Left kidney (tissue), 1 donor: ENCODE measurements at regions not wholly inside any gene's neighbourhood (a gene's known extent, or its start where the extent isn't known, plus 50 kb on each side); places are given as distances from the start of the nearest gene placed in this dataset.
"Not testable (repeated sequence)": the region's sequence is repeated elsewhere in the genome, so short reads cannot be mapped to it uniquely, and the experiment has no call there.

Source experiments
- DNase-seq: peaks from one replicate; pipeline ENCODE4 v3.0.0-alpha.2; 2013

- DNase-seq: no peak
Observed at GRCh38 chr4:152063621-152064240, 302.9 kb upstream of the GATB start.

- DNase-seq: no peak
Observed at GRCh38 chr4:152062936-152063620, 302.3 kb upstream of the GATB start.

GRCh38 chr4:152054731-152055130 is 293.9 kb upstream of the GATB start:
- DNase-seq: no peak

- no peak for DNase-seq
Observed at GRCh38 chr4:152052451-152053057, 291.7 kb upstream of the GATB start.

GRCh38 chr4:152051332-152051731 is 290.5 kb upstream of the GATB start:
- not testable (repeated sequence) for DNase-seq

- no peak for DNase-seq
Observed at GRCh38 chr4:152050106-152050505, 289.3 kb upstream of the GATB start.

- DNase-seq: no peak
Observed at GRCh38 chr4:152047451-152047850, 286.6 kb upstream of the GATB start.

- peak; percentile 74 for DNase-seq
Observed at GRCh38 chr4:152045807-152046571, 285.2 kb upstream of the GATB start.

GRCh38 chr4:152045449-152045806 is 284.6 kb upstream of the GATB start:
- DNase-seq: peak; percentile 19

GRCh38 chr4:152044331-152045036 is 283.7 kb upstream of the GATB start:
- peak; percentile 42 for DNase-seq

- DNase-seq: no peak
Observed at GRCh38 chr4:152041295-152041694, 280.5 kb upstream of the GATB start.

- DNase-seq: no peak
Observed at GRCh38 chr4:152039691-152040090, 278.9 kb upstream of the GATB start.

GRCh38 chr4:152039023-152039481 is 278.2 kb upstream of the GATB start:
- DNase-seq: no peak

GRCh38 chr4:152038238-152038637 is 277.4 kb upstream of the GATB start:
- DNase-seq: no peak

- no peak for DNase-seq
Observed at GRCh38 chr4:152037435-152037834, 276.6 kb upstream of the GATB start.

- no peak for DNase-seq
Observed at GRCh38 chr4:152033621-152034020, 272.8 kb upstream of the GATB start.

- DNase-seq: no peak
Observed at GRCh38 chr4:152032722-152033131, 271.9 kb upstream of the GATB start.

- DNase-seq: no peak
Observed at GRCh38 chr4:152029631-152030030, 268.8 kb upstream of the GATB start.

GRCh38 chr4:152028131-152028530 is 267.3 kb upstream of the GATB start:
- no peak for DNase-seq

- DNase-seq: no peak
Observed at GRCh38 chr4:152024881-152025280, 264.1 kb upstream of the GATB start.

- DNase-seq: no peak
Observed at GRCh38 chr4:152023674-152024073, 262.9 kb upstream of the GATB start.

GRCh38 chr4:152022543-152022942 is 261.7 kb upstream of the GATB start:
- DNase-seq: no peak
